Glutamatergic neuron (in vitro differentiated cells): ENCODE measurements at regions not wholly inside any gene's neighbourhood (a gene's known extent, or its start where the extent isn't known, plus 50 kb on each side); places are given as distances from the start of the nearest gene placed in this dataset.
"Not testable (repeated sequence)": the region's sequence is repeated elsewhere in the genome, so short reads cannot be mapped to it uniquely, and the experiment has no call there.

ENCODE experiments used
- DNase-seq: peaks from one replicate; pipeline ENCODE4 v3.0.0; 2022
- H3K27ac Mint-ChIP-seq: one replicate; pipeline ENCODE4 v1.8.0; 2020; ENCODE audit warnings: mild to moderate bottlenecking, mixed read lengths, inconsistent platforms; ENCODE audit not compliant: unreplicated experiment
- H3K27me3 Mint-ChIP-seq: one replicate; pipeline ENCODE4 v1.8.0; 2020; ENCODE audit warnings: mild to moderate bottlenecking, moderate library complexity, mixed read lengths, inconsistent platforms; ENCODE audit not compliant: unreplicated experiment
- H3K36me3 Mint-ChIP-seq: one replicate; pipeline ENCODE4 v1.8.0; 2020; ENCODE audit warnings: mild to moderate bottlenecking, mixed read lengths, inconsistent platforms; ENCODE audit not compliant: unreplicated experiment
- H3K4me1 Mint-ChIP-seq: one replicate; pipeline ENCODE4 v1.8.0; 2020; ENCODE audit warnings: mild to moderate bottlenecking, low read depth, mixed read lengths, inconsistent platforms; ENCODE audit not compliant: unreplicated experiment
- H3K4me3 Mint-ChIP-seq: one replicate; pipeline ENCODE4 v1.8.0; 2020; ENCODE audit warnings: mild to moderate bottlenecking, mixed read lengths, inconsistent platforms; ENCODE audit not compliant: unreplicated experiment
- H3K9me3 Mint-ChIP-seq: one replicate; pipeline ENCODE4 v1.8.0; 2020; ENCODE audit warnings: mild to moderate bottlenecking, moderate library complexity, mixed read lengths, inconsistent platforms; ENCODE audit not compliant: unreplicated experiment
- CTCF ChIP-seq: fragments of 200-600 bp; sonication (generic); IDR thresholded peaks from one replicate; pipeline ENCODE4 v1.5.0; 2021; ENCODE audit not compliant: partially characterized antibody, unreplicated experiment

DNA sequence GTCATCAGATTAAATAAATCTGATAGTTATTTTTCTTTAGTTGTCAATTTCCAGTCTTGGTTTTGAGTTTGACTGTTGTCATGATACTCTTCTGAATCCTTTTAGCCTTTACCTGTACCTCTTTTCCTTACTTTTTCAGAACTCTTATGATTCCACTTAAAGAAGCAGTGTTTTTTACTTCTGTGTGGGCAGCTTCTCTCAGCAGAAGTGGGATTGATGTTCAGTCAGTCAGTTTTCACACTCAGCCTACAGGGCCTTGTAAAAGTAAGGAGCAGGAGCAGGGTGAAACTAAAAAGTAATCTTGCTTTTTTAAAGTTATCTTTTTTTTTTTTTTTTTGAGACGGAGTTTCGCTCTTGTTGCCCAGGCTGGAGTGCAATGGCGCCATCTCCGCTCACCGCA is 75.1 kb downstream of the HAUS1 start:
- Mint-ChIP-seq H3K27me3 (peaks cover 2% of the 10 kb centered on the region), H3K9me3 (peaks cover 4% of the 10 kb centered on the region), H3K27ac (no peak overlapping the region), H3K4me3 (no peak overlapping the region), H3K4me1 (peaks cover 3% of the 10 kb centered on the region), H3K36me3 (no peaks in the 10 kb centered on the region)
- no peak for DNase-seq
- TF ChIP-seq CTCF, result no peak

DNA sequence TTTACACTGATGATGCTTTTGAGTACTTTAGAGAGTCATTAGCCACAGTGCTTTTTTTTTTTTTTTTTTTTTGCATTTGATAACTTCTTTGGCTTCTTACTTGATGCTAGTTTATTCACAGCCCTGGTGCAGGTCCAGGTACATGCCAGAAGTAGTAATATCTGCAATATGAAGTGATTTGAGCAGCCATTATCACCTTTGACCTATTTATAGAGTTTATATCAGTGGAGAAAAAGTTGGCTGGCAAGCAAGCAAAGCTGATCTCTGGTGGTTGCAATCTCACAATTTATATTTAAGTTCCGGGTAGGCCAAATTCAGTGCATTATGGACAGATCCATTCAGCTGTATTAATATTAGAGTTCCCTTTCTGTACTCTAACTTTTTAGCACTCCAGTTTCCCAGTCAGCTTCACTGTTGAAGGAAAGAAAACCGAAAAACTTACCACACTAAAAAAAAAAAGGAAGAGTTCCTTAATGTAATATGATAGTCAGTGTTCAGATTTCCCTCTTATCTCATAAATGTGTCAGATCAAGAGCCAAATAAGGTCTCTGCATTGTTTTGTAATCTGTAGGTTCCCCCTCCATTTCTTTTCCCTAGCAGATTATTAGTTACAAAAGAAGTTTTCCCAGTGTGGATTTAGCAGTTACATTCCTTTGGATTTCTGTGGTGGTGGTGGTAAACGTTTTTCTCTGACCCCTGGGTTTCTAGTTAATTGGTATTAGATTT is 78.6 kb downstream of the HAUS1 start:
- Mint-ChIP-seq H3K27me3 (no peaks in the 10 kb centered on the region), H3K27ac (no peak overlapping the region), H3K36me3 (no peaks in the 10 kb centered on the region), H3K9me3 (no peaks in the 10 kb centered on the region), H3K4me3 (no peak overlapping the region), H3K4me1 (no peaks in the 10 kb centered on the region)
- DNase-seq, result no peak
- TF ChIP-seq CTCF, result no peak

GRCh38 chr18:46184296-46184695 is 80.1 kb downstream of the HAUS1 start:
- DNase-seq, H3K27ac Mint-ChIP-seq, H3K4me3 Mint-ChIP-seq, H3K27me3 Mint-ChIP-seq, H3K4me1 Mint-ChIP-seq, H3K36me3 Mint-ChIP-seq, H3K9me3 Mint-ChIP-seq: not testable (repeated sequence)

DNA sequence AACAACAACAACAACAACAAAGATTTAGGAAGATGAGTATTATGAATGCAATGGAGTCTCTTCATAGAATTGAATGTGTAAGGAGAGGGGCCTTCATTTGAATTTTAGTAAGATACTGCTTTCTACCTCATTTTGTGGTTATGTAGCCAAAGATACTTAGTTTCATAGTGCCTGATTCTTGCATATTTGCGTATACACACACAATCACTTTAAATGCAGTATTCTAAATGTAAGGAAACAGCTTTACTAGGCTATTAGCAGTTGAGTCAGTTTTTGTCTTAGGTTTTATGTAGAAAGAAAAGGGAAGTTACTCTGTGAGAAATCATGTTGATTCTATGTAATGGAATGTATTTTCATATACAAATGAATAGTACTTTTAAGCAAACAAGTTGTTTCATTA is 80.5 kb downstream of the HAUS1 start:
- Mint-ChIP-seq H3K4me1 (no peaks in the 10 kb centered on the region), H3K4me3 (no peak overlapping the region), H3K36me3 (no peaks in the 10 kb centered on the region), H3K27ac (no peak overlapping the region), H3K9me3 (no peaks in the 10 kb centered on the region), H3K27me3 (no peaks in the 10 kb centered on the region)
- no peak for DNase-seq
- TF ChIP-seq CTCF, result no peak

DNA sequence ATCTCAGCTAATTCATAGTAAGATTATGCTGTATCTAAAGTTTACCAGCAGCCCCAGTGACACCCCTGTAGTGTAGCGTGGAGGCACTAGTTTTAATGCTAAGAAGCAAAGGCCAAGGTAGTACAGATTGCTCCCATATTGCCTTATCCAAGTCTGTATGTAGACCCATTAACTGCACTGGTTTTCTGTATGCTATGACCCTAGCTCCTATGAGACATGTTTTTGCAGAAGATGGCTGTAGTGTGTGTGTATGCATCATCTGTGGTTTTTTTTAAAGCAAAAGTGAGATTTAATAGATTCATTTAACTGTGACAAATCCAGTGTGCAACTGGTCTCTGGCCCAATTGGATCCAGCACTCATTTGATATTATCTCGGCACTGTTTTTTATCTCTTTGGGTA is 86.5 kb downstream of the HAUS1 start:
- no peaks in the 10 kb centered on the region for H3K27me3 Mint-ChIP-seq
- no peak for DNase-seq
- H3K36me3 Mint-ChIP-seq, result no peaks in the 10 kb centered on the region
- no peak for TF ChIP-seq CTCF
- H3K27ac Mint-ChIP-seq, result no peak overlapping the region
- no peaks in the 10 kb centered on the region for H3K9me3 Mint-ChIP-seq
- H3K4me3 Mint-ChIP-seq, result no peak overlapping the region
- no peaks in the 10 kb centered on the region for H3K4me1 Mint-ChIP-seq
